GM18951 (cell line): ENCODE measurements at regions not wholly inside any gene's neighbourhood (a gene's known extent, or its start where the extent isn't known, plus 50 kb on each side); places are given as distances from the start of the nearest gene placed in this dataset.

ENCODE experiments used
- POLR2A ChIP-seq: IDR thresholded peaks from 4 replicates; pipeline ENCODE4 v1.6.1; 2011; ENCODE audit warnings: mild to moderate bottlenecking; ENCODE audit not compliant: insufficient read length, insufficient read depth; ENCODE audit errors: extremely low read depth
- in situ Hi-C: fragments of 300-500 bp; cut with MboI; formaldehyde crosslinking; loops from one replicate; pipeline ENCODE4 v1.12.0; 2022; ENCODE audit warnings: low sequenced_read_pairs, mixed read lengths, inconsistent platforms; ENCODE audit not compliant: unreplicated experiment

GRCh38 chr2:136532171-136532570 is 233.2 kb upstream of the THSD7B start:
- TF ChIP-seq POLR2A = no peak
- in situ Hi-C loops = no loop called here

- in situ Hi-C loops = no loop called here
- no peak for TF ChIP-seq POLR2A
Measured at GRCh38 chr2:136531731-136532130, 233.6 kb upstream of the THSD7B start.

- TF ChIP-seq POLR2A = no peak
- in situ Hi-C loops = no loop called here
Measured at GRCh38 chr2:136530146-136530545, 235.2 kb upstream of the THSD7B start.

GRCh38 chr2:136527560-136527959 is 237.8 kb upstream of the THSD7B start:
- in situ Hi-C loops = no loop called here
- no peak for TF ChIP-seq POLR2A

GRCh38 chr2:136522724-136523123 is 242.6 kb upstream of the THSD7B start:
- TF ChIP-seq POLR2A = no peak
- in situ Hi-C loops = no loop called here

- no peak for TF ChIP-seq POLR2A
- in situ Hi-C loops = no loop called here
Measured at GRCh38 chr2:136517716-136518115, 247.6 kb upstream of the THSD7B start.

- in situ Hi-C loops = no loop called here
Measured at GRCh38 chr2:136510244-136510643, 255.1 kb upstream of the THSD7B start.

GRCh38 chr2:136505462-136505861 is 259.9 kb upstream of the THSD7B start:
- in situ Hi-C loops = no loop called here
- no peak for TF ChIP-seq POLR2A

More at GRCh38 chr2:136510244-136510643, 255.1 kb upstream of the THSD7B start:
- no peak for TF ChIP-seq POLR2A

- no peak for TF ChIP-seq POLR2A
- in situ Hi-C loops = no loop called here
Measured at GRCh38 chr2:136502660-136503059, 262.7 kb upstream of the THSD7B start.

GRCh38 chr2:136497709-136498108 is 267.6 kb upstream of the THSD7B start:
- in situ Hi-C loops = no loop called here
- no peak for TF ChIP-seq POLR2A

- in situ Hi-C loops = no loop called here
- no peak for TF ChIP-seq POLR2A
Measured at GRCh38 chr2:136496966-136497365, 268.4 kb upstream of the THSD7B start.

GRCh38 chr2:136495636-136496035 is 269.7 kb upstream of the THSD7B start:
- in situ Hi-C loops = no loop called here
- TF ChIP-seq POLR2A = no peak

- in situ Hi-C loops = no loop called here
- no peak for TF ChIP-seq POLR2A
Measured at GRCh38 chr2:136492901-136493300, 272.4 kb upstream of the THSD7B start.

- TF ChIP-seq POLR2A = no peak
- in situ Hi-C loops = no loop called here
Measured at GRCh38 chr2:136490100-136490499, 275.2 kb upstream of the THSD7B start.

GRCh38 chr2:136487421-136487820 is 277.9 kb upstream of the THSD7B start:
- TF ChIP-seq POLR2A = no peak
- in situ Hi-C loops = no loop called here

- in situ Hi-C loops = no loop called here
- TF ChIP-seq POLR2A = no peak
Measured at GRCh38 chr2:136486115-136486514, 279.2 kb upstream of the THSD7B start.

- TF ChIP-seq POLR2A = no peak
- in situ Hi-C loops = no loop called here
Measured at GRCh38 chr2:136482966-136483365, 282.4 kb upstream of the THSD7B start.
